ENCODE measurements at regions not wholly inside any gene's neighbourhood (a gene's known extent, or its start where the extent isn't known, plus 50 kb on each side); places are given as distances from the start of the nearest gene placed in this dataset.
A peak's percentile ranks its signal among the peaks of the same experiment; 100 is the strongest.

DNA sequence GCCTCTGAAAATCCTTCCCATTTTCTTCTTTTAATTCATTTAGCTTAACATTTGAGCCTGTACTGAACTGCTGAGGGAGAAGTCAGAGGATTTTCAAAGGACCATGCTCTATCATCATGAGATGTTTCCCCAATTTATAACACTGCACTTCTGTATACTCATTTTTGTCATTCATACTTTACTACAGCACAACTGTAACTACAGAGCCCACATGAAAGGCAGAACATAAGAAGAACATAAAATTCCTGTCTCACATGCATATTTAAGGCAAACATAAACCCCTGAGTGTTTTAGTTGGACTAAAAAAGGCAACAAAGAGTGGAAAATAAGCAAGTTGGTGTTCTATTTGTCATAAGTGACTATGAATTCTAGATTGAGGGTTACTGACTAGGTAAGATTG lies 237.7 kb upstream of the ARPP21 start:
- Histone ChIP-seq H2AFZ (ENCODE audit: low read length, unreplicated experiment) (no peak overlapping the region), H3K27ac (ENCODE audit: low read depth, low read length) (no peak overlapping the region), H3K4me3 (ENCODE audit: low read depth, low read length) (no peak overlapping the region), H3K27me3 (ENCODE audit: insufficient read depth, low read length) (no peaks in the 10 kb centered on the region), H3K4me1 (ENCODE audit: control insufficient read depth, insufficient read depth, low read length, unreplicated experiment) (no peaks in the 10 kb centered on the region), H3K79me2 (ENCODE audit: control insufficient read depth, insufficient read depth, low read length, unreplicated experiment) (no peaks in the 10 kb centered on the region), H3K36me3 (ENCODE audit: insufficient read depth, low read length) (no peaks in the 10 kb centered on the region)

DNA sequence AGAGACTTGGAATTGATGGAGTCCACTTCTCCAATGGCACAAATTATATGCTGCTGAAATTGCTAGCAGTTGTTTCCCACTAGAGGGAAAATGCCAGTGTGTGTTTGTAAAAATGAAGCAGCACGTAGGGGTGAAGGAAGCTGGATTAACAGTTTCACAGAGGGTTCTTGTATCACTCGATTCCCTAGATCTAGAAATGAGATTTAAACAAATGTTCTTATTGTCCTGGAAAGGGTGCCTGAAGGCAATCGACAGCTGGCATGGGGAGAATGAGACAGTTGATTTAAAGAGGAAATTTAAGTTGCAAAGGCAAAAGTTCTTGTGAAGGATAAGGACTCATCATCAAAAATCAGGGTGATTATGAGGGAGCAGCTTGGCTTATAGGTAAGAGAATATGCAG lies 234.8 kb upstream of the ARPP21 start:
- Histone ChIP-seq H2AFZ (ENCODE audit: low read length, unreplicated experiment) (no peak overlapping the region), H3K27me3 (ENCODE audit: insufficient read depth, low read length) (no peaks in the 10 kb centered on the region), H3K4me1 (ENCODE audit: control insufficient read depth, insufficient read depth, low read length, unreplicated experiment) (no peaks in the 10 kb centered on the region), H3K36me3 (ENCODE audit: insufficient read depth, low read length) (no peaks in the 10 kb centered on the region), H3K4me3 (ENCODE audit: low read depth, low read length) (no peak overlapping the region), H3K79me2 (ENCODE audit: control insufficient read depth, insufficient read depth, low read length, unreplicated experiment) (no peaks in the 10 kb centered on the region), H3K27ac (ENCODE audit: low read depth, low read length) (no peak overlapping the region)

DNA sequence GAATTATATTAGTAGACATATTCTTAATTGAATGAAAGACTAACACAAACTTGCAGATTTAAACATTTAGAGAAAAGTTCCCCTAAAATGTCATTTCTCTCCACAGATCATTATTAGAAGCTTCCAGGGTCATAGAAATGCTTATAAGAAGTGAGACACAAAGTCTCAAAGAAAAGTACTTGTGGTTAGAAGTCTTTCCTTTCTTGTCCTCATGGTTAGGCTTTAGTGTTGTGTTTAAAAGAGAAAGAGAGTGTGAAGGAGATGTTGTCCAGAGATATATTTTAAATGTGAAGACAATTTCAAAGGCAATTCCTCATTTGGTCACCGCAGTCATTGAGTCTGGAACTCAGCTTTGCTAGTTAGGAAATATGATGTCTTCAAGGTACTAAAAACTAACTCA lies 230.4 kb upstream of the ARPP21 start:
- Histone ChIP-seq H3K79me2 (ENCODE audit: control insufficient read depth, insufficient read depth, low read length, unreplicated experiment) (no peaks in the 10 kb centered on the region), H3K27me3 (ENCODE audit: insufficient read depth, low read length) (no peaks in the 10 kb centered on the region), H2AFZ (ENCODE audit: low read length, unreplicated experiment) (no peak overlapping the region), H3K4me1 (ENCODE audit: control insufficient read depth, insufficient read depth, low read length, unreplicated experiment) (no peaks in the 10 kb centered on the region), H3K36me3 (ENCODE audit: insufficient read depth, low read length) (no peaks in the 10 kb centered on the region), H3K4me3 (ENCODE audit: low read depth, low read length) (no peak overlapping the region), H3K27ac (ENCODE audit: low read depth, low read length) (no peak overlapping the region)

DNA sequence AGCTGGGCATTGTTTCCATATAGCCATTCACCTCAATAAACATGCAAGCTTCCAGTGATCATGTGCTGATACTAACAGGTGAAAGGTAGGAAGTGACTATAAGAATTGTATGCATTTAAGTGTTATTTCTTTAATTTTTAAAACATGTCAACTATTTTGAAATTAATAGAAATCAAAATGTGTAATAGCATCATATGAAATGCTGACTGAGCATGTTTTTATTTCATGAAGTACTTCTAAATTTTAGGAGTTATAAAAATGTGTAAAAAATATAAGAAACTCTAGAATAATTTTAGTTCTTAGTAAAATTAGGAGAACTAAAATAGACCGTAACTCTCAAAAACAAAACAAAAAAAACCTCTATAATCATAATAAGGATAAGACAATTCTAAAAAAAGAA lies 229.3 kb upstream of the ARPP21 start:
- Histone ChIP-seq H3K4me3 (ENCODE audit: low read depth, low read length) (no peak overlapping the region), H3K79me2 (ENCODE audit: control insufficient read depth, insufficient read depth, low read length, unreplicated experiment) (no peaks in the 10 kb centered on the region), H3K4me1 (ENCODE audit: control insufficient read depth, insufficient read depth, low read length, unreplicated experiment) (no peaks in the 10 kb centered on the region), H3K27ac (ENCODE audit: low read depth, low read length) (no peak overlapping the region), H3K36me3 (ENCODE audit: insufficient read depth, low read length) (no peaks in the 10 kb centered on the region), H3K27me3 (ENCODE audit: insufficient read depth, low read length) (no peaks in the 10 kb centered on the region), H2AFZ (ENCODE audit: low read length, unreplicated experiment) (no peak overlapping the region)

DNA sequence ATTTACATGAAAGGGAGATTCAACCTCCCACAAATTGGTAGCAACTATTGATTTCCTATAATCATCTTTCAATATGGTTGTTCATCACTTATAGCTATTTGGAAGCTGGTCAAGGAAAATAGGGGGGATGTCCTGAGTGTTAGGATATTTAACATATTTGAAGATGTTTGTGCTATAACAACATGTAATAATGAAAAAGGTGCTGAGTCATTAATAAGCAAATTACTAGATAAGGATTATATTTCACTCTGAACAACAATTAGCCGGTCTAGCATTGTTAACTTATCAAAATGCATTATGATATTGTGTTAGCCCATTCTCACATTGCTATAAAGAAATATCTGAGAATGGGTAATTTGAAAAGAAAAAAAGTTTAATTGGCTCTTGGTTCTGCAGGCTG lies 225.8 kb upstream of the ARPP21 start:
- Histone ChIP-seq H3K4me1 (ENCODE audit: control insufficient read depth, insufficient read depth, low read length, unreplicated experiment) (no peaks in the 10 kb centered on the region), H3K4me3 (ENCODE audit: low read depth, low read length) (no peak overlapping the region), H2AFZ (ENCODE audit: low read length, unreplicated experiment) (no peak overlapping the region), H3K79me2 (ENCODE audit: control insufficient read depth, insufficient read depth, low read length, unreplicated experiment) (no peaks in the 10 kb centered on the region), H3K27me3 (ENCODE audit: insufficient read depth, low read length) (no peaks in the 10 kb centered on the region), H3K27ac (ENCODE audit: low read depth, low read length) (no peak overlapping the region), H3K36me3 (ENCODE audit: insufficient read depth, low read length) (no peaks in the 10 kb centered on the region)

DNA sequence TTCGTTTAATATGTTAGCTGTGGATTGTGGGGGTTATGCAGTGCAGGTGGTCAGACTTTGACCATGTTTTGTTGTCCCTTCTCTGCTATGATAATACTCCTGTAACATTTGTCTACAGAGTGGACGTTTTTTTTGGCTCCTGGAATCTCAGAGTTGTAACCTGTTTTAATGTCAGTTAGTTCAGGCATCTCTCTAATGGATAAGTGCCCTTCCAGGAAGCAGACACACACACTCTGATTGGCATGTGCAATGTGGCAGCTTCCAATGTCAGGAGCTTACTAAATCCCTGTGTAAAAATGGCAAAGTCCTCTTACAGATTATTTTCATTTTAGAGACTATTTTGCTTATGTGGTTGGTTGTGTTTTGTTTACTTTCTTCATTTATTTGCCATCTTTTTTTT lies 222.2 kb upstream of the ARPP21 start:
- no peaks in the 10 kb centered on the region for H3K27me3 ChIP-seq (ENCODE audit: insufficient read depth, low read length)
- H3K79me2 ChIP-seq (ENCODE audit: control insufficient read depth, insufficient read depth, low read length, unreplicated experiment) = no peaks in the 10 kb centered on the region
- no peak overlapping the region for H2AFZ ChIP-seq (ENCODE audit: low read length, unreplicated experiment)
- no peak overlapping the region for H3K4me3 ChIP-seq (ENCODE audit: low read depth, low read length)
- no peaks in the 10 kb centered on the region for H3K36me3 ChIP-seq (ENCODE audit: insufficient read depth, low read length)
- no peaks in the 10 kb centered on the region for H3K4me1 ChIP-seq (ENCODE audit: control insufficient read depth, insufficient read depth, low read length, unreplicated experiment)
- H3K27ac ChIP-seq (ENCODE audit: low read depth, low read length) = no peak overlapping the region

DNA sequence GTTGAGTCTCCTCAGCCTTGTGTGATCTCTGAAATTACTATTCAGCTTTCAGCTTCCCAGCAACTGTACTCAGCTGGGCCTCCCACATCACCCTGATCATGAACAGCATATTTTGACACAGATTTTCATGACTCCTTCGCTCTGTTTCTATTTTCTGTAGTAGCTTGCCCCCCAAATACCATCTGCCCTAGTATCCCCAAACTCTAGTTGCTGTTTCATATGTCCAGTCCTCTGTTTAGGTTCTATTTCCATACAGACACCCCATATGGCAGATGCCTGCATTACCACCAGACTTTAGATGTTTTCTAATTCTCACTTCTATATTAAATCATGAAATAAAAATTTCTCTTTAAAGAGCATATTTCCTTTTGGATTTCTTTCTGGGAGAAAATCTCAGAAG lies 217.2 kb upstream of the ARPP21 start:
- no peak overlapping the region for H2AFZ ChIP-seq (ENCODE audit: low read length, unreplicated experiment)
- no peak overlapping the region for H3K27ac ChIP-seq (ENCODE audit: low read depth, low read length)
- H3K4me1 ChIP-seq (ENCODE audit: control insufficient read depth, insufficient read depth, low read length, unreplicated experiment) = no peaks in the 10 kb centered on the region
- H3K4me3 ChIP-seq (ENCODE audit: low read depth, low read length) = no peak overlapping the region
- H3K79me2 ChIP-seq (ENCODE audit: control insufficient read depth, insufficient read depth, low read length, unreplicated experiment) = no peaks in the 10 kb centered on the region
- no peaks in the 10 kb centered on the region for H3K27me3 ChIP-seq (ENCODE audit: insufficient read depth, low read length)
- no peaks in the 10 kb centered on the region for H3K36me3 ChIP-seq (ENCODE audit: insufficient read depth, low read length)

DNA sequence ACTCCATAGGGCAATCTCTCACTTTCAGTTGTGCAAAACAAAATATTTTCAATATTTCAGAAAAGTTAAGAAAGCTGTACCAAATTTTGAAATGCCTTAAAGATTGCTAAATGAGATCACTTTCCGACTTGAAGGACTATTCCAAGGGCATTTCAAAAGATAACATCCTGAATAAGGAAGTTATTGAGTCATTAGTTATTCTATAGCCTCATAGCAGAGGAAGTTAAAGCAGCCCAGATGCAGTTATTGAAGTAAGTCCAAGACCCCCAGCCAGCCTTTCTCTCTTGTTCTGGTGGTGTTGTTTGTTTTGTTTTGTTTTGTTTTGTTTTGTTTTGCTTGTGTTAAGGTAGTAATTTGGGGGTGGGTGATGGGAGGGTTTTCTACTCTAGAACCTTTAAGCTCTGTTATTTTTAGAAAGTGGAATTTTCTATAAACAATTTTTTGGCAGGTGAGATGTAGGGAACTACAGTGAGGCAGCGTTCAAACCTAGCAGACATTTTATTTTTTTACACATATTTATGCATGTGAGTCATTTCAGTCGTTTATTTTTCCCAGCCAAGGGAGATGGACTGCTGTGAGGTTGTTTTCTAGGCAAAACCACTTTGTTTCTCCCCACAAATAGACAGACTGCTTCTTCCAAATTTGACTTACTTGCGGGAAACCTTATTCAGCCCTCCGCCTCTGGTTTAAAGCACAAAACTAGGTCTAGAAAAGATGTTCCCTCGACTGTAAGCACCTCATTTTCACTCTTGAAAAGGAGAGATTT lies 216.3 kb upstream of the ARPP21 start:
- Histone ChIP-seq H2AFZ (ENCODE audit: low read length, unreplicated experiment) (peak overlapping the region; percentile 73), H3K36me3 (ENCODE audit: insufficient read depth, low read length) (no peaks in the 10 kb centered on the region), H3K4me3 (ENCODE audit: low read depth, low read length) (peak overlapping the region; percentile 10; the same call in 1 of the 2 replicates), H3K27me3 (ENCODE audit: insufficient read depth, low read length) (no peaks in the 10 kb centered on the region), H3K4me1 (ENCODE audit: control insufficient read depth, insufficient read depth, low read length, unreplicated experiment) (no peaks in the 10 kb centered on the region), H3K27ac (ENCODE audit: low read depth, low read length) (peak overlapping the region; percentile 36), H3K79me2 (ENCODE audit: control insufficient read depth, insufficient read depth, low read length, unreplicated experiment) (no peaks in the 10 kb centered on the region)

DNA sequence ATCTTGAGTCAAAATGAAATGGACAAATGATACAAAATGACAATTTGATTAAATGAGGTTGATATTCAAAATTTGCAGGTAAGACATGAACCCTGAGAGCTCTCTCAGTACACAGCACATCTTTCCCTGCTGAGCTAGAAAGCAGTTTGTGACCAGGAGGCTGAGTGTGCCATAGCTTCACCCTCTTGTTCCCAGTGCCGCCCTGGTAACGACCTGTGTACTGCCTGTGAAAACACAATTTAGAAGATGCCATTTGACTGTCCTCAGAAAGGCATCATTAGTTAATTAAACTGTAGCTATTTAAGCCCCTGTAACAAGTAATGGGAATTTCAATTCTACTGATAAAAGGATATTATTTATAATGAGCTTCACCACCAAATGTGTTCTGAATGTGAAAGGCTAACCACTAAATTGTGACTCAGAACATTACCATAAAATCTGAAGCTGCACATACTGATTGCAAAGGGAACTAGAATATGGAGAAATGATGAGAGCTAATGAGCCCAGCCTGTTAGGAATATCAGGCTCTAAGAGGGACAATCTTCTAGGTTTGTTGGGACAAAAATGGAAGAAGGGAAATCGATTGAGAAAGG lies 212.9 kb upstream of the ARPP21 start:
- Histone ChIP-seq H2AFZ (ENCODE audit: low read length, unreplicated experiment) (no peak overlapping the region), H3K27ac (ENCODE audit: low read depth, low read length) (no peak overlapping the region), H3K4me1 (ENCODE audit: control insufficient read depth, insufficient read depth, low read length, unreplicated experiment) (no peaks in the 10 kb centered on the region), H3K36me3 (ENCODE audit: insufficient read depth, low read length) (no peaks in the 10 kb centered on the region), H3K27me3 (ENCODE audit: insufficient read depth, low read length) (no peaks in the 10 kb centered on the region), H3K79me2 (ENCODE audit: control insufficient read depth, insufficient read depth, low read length, unreplicated experiment) (no peaks in the 10 kb centered on the region), H3K4me3 (ENCODE audit: low read depth, low read length) (no peak overlapping the region)

DNA sequence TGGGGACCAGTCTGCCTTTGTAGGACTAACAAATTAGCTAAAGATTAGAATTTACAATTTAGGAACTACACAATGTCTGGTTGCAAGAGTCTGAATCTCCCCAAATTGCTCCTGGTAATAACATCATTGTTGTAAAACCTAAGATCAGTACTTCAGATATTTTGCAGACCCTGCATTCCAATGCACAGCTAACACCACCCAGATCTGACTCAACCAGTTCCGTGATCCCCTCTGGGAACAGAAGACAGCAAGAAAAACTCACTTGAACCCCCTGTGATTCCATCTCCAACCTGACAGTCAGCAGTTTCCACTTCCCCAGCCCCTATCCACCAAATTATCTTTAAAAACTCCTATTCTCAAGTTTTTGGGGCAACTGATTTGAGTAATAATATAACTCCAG lies 201.9 kb upstream of the ARPP21 start:
- no peak overlapping the region for H3K27ac ChIP-seq (ENCODE audit: low read depth, low read length)
- no peaks in the 10 kb centered on the region for H3K36me3 ChIP-seq (ENCODE audit: insufficient read depth, low read length)
- H2AFZ ChIP-seq (ENCODE audit: low read length, unreplicated experiment) = no peak overlapping the region
- H3K27me3 ChIP-seq (ENCODE audit: insufficient read depth, low read length) = no peaks in the 10 kb centered on the region
- no peak overlapping the region for H3K4me3 ChIP-seq (ENCODE audit: low read depth, low read length)
- H3K79me2 ChIP-seq (ENCODE audit: control insufficient read depth, insufficient read depth, low read length, unreplicated experiment) = no peaks in the 10 kb centered on the region
- no peaks in the 10 kb centered on the region for H3K4me1 ChIP-seq (ENCODE audit: control insufficient read depth, insufficient read depth, low read length, unreplicated experiment)

DNA sequence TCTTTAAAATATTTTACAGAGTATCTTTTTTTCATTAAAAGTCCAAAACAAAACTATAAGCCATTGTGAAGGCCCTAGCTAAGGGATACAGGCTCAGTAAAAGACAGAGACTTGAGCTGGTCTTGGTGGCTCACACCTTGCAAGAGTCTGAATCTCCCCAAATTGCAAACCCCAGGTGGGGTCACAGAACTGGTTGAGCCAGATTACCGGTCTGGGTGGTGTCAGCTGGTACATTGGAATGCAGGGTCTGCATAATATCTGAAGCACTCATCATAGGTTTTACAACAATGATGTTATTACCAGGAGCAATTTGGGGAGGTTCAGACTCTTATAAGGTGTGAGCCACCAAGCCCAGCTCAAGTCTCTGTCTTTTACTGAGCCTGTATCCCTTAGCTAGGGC lies 201.2 kb upstream of the ARPP21 start:
- no peaks in the 10 kb centered on the region for H3K79me2 ChIP-seq (ENCODE audit: control insufficient read depth, insufficient read depth, low read length, unreplicated experiment)
- no peak overlapping the region for H2AFZ ChIP-seq (ENCODE audit: low read length, unreplicated experiment)
- no peaks in the 10 kb centered on the region for H3K36me3 ChIP-seq (ENCODE audit: insufficient read depth, low read length)
- H3K4me3 ChIP-seq (ENCODE audit: low read depth, low read length) = no peak overlapping the region
- no peak overlapping the region for H3K27ac ChIP-seq (ENCODE audit: low read depth, low read length)
- H3K4me1 ChIP-seq (ENCODE audit: control insufficient read depth, insufficient read depth, low read length, unreplicated experiment) = no peaks in the 10 kb centered on the region
- no peaks in the 10 kb centered on the region for H3K27me3 ChIP-seq (ENCODE audit: insufficient read depth, low read length)
